GM21390 (cell line): ENCODE measurements at regions not wholly inside any gene's neighbourhood (a gene's known extent, or its start where the extent isn't known, plus 50 kb on each side); places are given as distances from the start of the nearest gene placed in this dataset.
"Not testable (repeated sequence)": the region's sequence is repeated elsewhere in the genome, so short reads cannot be mapped to it uniquely, and the experiment has no call there.

Experiments used
- ATAC-seq: cut with Tn5 transposase; IDR thresholded peaks from one replicate; pipeline ENCODE4 v1.9.1; 2021; ENCODE audit not compliant: unreplicated experiment

- ATAC-seq: no peak
These were observed 503.0 kb downstream of the NTRK3 start for GRCh38 chr15:87753539-87753938.

GRCh38 chr15:87752250-87752951 is 504.1 kb downstream of the NTRK3 start:
- ATAC-seq: no peak

- no peak for ATAC-seq
These were observed 508.1 kb downstream of the NTRK3 start for GRCh38 chr15:87748483-87748882.

GRCh38 chr15:87747087-87747486 is 509.5 kb downstream of the NTRK3 start:
- no peak for ATAC-seq

GRCh38 chr15:87746333-87746732 is 510.2 kb downstream of the NTRK3 start:
- ATAC-seq: no peak

- ATAC-seq: no peak
These were observed 511.7 kb downstream of the NTRK3 start for GRCh38 chr15:87744815-87745214.

- ATAC-seq: no peak
These were observed 513.0 kb downstream of the NTRK3 start for GRCh38 chr15:87743562-87743961.

GRCh38 chr15:87741350-87741749 is 515.2 kb downstream of the NTRK3 start:
- no peak for ATAC-seq

- ATAC-seq: no peak
These were observed 515.7 kb downstream of the NTRK3 start for GRCh38 chr15:87740655-87741344.

GRCh38 chr15:87739866-87740265 is 516.7 kb downstream of the NTRK3 start:
- ATAC-seq: no peak

- no peak for ATAC-seq
These were observed 517.5 kb downstream of the NTRK3 start for GRCh38 chr15:87739081-87739480.

GRCh38 chr15:87737460-87737859 is 519.1 kb downstream of the NTRK3 start:
- ATAC-seq: not testable (repeated sequence)

- no peak for ATAC-seq
These were observed 519.6 kb downstream of the NTRK3 start for GRCh38 chr15:87736891-87737389.

GRCh38 chr15:87736401-87736800 is 520.1 kb downstream of the NTRK3 start:
- ATAC-seq: no peak

- no peak for ATAC-seq
These were observed 521.0 kb downstream of the NTRK3 start for GRCh38 chr15:87735522-87735921.

GRCh38 chr15:87734571-87735373 is 521.8 kb downstream of the NTRK3 start:
- no peak for ATAC-seq

GRCh38 chr15:87733977-87734376 is 522.6 kb downstream of the NTRK3 start:
- ATAC-seq: no peak

GRCh38 chr15:87733541-87733941 is 523.0 kb downstream of the NTRK3 start:
- no peak for ATAC-seq

GRCh38 chr15:87732976-87733375 is 523.6 kb downstream of the NTRK3 start:
- ATAC-seq: no peak

- no peak for ATAC-seq
These were observed 524.9 kb downstream of the NTRK3 start for GRCh38 chr15:87731630-87732029.

GRCh38 chr15:87730706-87731105 is 525.8 kb downstream of the NTRK3 start:
- no peak for ATAC-seq

- ATAC-seq: no peak
These were observed 527.5 kb downstream of the NTRK3 start for GRCh38 chr15:87728998-87729397.
